ENCODE measurements at regions not wholly inside any gene's neighbourhood (a gene's known extent, or its start where the extent isn't known, plus 50 kb on each side); places are given as distances from the start of the nearest gene placed in this dataset.
A peak's percentile ranks its signal among the peaks of the same experiment; 100 is the strongest.

DNA sequence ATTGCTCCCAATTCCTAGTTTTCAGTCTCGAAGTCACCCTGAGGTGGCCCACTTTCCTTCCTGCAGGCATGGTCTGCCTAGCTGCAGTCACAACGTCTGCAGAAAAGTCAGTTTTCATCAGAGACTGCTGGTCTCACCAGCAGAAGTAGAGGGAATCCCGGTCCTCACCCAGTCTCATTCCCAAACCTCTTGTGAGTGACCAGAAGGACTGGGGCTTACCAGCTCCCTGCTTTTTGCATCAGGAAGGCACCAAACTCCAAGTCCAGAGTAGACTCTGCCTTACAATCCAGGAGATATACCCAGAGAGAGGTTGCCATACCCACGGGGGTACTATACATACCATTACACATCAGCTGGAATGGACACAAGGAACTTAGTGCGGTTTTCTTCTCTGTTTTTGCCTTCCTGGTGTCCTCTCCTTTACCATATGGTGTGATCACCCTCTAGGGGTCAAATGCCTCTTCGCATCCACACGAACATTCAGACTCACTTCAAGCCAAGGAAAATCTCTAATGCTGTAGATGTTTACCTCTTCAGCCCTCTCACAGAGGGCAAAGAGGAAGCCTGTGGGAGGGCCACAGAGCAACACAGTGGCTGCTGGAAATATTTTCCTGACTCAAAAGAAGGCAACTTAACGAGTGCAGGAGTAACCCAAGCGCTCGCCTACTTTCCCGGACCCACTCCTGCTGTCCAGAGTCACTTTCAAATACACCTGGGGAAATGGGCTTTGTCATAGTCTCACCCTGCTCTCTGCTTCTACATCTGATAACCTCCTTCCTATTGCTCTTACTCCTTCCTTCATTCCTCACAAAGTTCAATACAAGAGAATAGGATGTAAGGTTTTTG is 220.9 kb downstream of the C7orf25 start:
- Histone ChIP-seq H3K4me1 (ENCODE audit: control insufficient read depth, insufficient read depth, low read length) (no peaks in the 10 kb centered on the region), H3K27ac (ENCODE audit: low read length) (no peak overlapping the region), H3K36me3 (ENCODE audit: control insufficient read depth, insufficient read depth, low read length) (no peaks in the 10 kb centered on the region), H3K9me3 (ENCODE audit: control insufficient read depth, insufficient read depth, low read depth, low read length) (no peaks in the 10 kb centered on the region), H3K27me3 (ENCODE audit: control insufficient read depth, insufficient read depth, low read length) (no peaks in the 10 kb centered on the region), H3K4me3 (ENCODE audit: low read depth in 2 of 2, low read length in 2 of 2) (no peak overlapping the region)
- in situ Hi-C loops (cut with HindIII; ENCODE audit: low pct_unique_long_range_greater_than_20kb, low sequenced_read_pairs), result no loop called here
- CTCF ChIA-PET, result interaction anchor here (1.1 kb wide), 1 partner anchor 750 kb away, joined by 3 read pairs; no protein-coding TSS in a partner anchor
- TF ChIP-seq, protein P1, sequence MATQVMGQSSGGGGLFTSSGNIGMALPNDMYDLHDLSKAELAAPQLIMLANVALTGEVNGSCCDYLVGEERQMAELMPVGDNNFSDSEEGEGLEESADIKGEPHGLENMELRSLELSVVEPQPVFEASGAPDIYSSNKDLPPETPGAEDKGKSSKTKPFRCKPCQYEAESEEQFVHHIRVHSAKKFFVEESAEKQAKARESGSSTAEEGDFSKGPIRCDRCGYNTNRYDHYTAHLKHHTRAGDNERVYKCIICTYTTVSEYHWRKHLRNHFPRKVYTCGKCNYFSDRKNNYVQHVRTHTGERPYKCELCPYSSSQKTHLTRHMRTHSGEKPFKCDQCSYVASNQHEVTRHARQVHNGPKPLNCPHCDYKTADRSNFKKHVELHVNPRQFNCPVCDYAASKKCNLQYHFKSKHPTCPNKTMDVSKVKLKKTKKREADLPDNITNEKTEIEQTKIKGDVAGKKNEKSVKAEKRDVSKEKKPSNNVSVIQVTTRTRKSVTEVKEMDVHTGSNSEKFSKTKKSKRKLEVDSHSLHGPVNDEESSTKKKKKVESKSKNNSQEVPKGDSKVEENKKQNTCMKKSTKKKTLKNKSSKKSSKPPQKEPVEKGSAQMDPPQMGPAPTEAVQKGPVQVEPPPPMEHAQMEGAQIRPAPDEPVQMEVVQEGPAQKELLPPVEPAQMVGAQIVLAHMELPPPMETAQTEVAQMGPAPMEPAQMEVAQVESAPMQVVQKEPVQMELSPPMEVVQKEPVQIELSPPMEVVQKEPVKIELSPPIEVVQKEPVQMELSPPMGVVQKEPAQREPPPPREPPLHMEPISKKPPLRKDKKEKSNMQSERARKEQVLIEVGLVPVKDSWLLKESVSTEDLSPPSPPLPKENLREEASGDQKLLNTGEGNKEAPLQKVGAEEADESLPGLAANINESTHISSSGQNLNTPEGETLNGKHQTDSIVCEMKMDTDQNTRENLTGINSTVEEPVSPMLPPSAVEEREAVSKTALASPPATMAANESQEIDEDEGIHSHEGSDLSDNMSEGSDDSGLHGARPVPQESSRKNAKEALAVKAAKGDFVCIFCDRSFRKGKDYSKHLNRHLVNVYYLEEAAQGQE (IDR thresholded peaks at IDR 0.05; ENCODE audit: insufficient read depth in 1 of 2, low read depth in 2 of 2, low read length in 1 of 2), result no peak
- TF ChIP-seq, protein P2, sequence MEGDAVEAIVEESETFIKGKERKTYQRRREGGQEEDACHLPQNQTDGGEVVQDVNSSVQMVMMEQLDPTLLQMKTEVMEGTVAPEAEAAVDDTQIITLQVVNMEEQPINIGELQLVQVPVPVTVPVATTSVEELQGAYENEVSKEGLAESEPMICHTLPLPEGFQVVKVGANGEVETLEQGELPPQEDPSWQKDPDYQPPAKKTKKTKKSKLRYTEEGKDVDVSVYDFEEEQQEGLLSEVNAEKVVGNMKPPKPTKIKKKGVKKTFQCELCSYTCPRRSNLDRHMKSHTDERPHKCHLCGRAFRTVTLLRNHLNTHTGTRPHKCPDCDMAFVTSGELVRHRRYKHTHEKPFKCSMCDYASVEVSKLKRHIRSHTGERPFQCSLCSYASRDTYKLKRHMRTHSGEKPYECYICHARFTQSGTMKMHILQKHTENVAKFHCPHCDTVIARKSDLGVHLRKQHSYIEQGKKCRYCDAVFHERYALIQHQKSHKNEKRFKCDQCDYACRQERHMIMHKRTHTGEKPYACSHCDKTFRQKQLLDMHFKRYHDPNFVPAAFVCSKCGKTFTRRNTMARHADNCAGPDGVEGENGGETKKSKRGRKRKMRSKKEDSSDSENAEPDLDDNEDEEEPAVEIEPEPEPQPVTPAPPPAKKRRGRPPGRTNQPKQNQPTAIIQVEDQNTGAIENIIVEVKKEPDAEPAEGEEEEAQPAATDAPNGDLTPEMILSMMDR (IDR thresholded peaks at IDR 0.05), result peak; percentile 69
- TF ChIP-seq SIN3A (IDR thresholded peaks at IDR 0.05; ENCODE audit: borderline replicate concordance, insufficient read depth, low read depth, low read length), result no peak
- POLR2A ChIA-PET, result no interaction called here
- intact Hi-C loops (cut with micrococcal nuclease; ENCODE audit: unreplicated experiment), result loop anchor here (1.0 to 10.0 kb wide), 2 partner anchors 716 to 749 kb away; no protein-coding TSS in a partner anchor
- ATAC-seq, result peak; percentile 86
- no peak for DNase-seq (ENCODE audit: low read depth, low spot score)
- no TSS peak for BruUV-seq (replicated peaks)

DNA sequence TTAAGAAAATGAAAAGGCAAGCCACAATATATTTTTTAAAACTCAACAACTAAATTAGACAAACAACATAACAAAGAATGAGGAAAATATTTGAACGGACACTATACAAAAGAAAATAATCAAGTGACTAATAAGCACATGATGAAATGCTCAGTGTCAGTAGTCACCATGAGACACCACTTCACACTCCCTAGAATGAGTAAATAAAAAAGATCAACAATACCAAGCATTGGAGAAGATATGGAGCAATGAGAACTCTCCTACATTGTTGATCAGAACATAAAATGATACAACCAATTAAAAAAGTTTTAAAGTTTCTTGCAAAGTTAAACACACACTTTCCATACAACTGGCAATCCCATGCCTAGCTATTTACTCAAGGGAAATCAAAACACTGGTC is 222.2 kb downstream of the C7orf25 start:
- ChIA-PET CTCF (interaction anchor here (0.6 kb wide), 1 partner anchor 712 kb away, joined by 4 read pairs; no protein-coding TSS in a partner anchor), POLR2A (no interaction called here)
- in situ Hi-C loops (cut with HindIII; ENCODE audit: low pct_unique_long_range_greater_than_20kb, low sequenced_read_pairs), result no loop called here
- no peak overlapping the region for H3K27ac ChIP-seq (ENCODE audit: low read length)
- intact Hi-C loops (cut with micrococcal nuclease; ENCODE audit: unreplicated experiment), result loop anchor here (10.0 kb wide), 1 partner anchor 715 kb away; no protein-coding TSS in a partner anchor
- TF ChIP-seq POLR2AphosphoS5 (IDR thresholded peaks at IDR 0.05; ENCODE audit: low read depth, low read length) (no peak), SIN3A (IDR thresholded peaks at IDR 0.05; ENCODE audit: borderline replicate concordance, insufficient read depth, low read depth, low read length) (no peak), TCF7L2 (IDR thresholded peaks at IDR 0.05; ENCODE audit: low read depth, low read length) (no peak)
- TF ChIP-seq, protein P2 (IDR thresholded peaks at IDR 0.05), result no peak
- TF ChIP-seq, protein P1 (IDR thresholded peaks at IDR 0.05; ENCODE audit: insufficient read depth in 1 of 2, low read depth in 2 of 2, low read length in 1 of 2), result no peak
- DNase-seq (ENCODE audit: low read depth, low spot score), result no peak
- H3K36me3 ChIP-seq (ENCODE audit: control insufficient read depth, insufficient read depth, low read length), result no peaks in the 10 kb centered on the region
- H3K4me1 ChIP-seq (ENCODE audit: control insufficient read depth, insufficient read depth, low read length), result no peaks in the 10 kb centered on the region
- ATAC-seq, result no peak
- H3K9me3 ChIP-seq (ENCODE audit: control insufficient read depth, insufficient read depth, low read depth, low read length), result no peaks in the 10 kb centered on the region
- H3K27me3 ChIP-seq (ENCODE audit: control insufficient read depth, insufficient read depth, low read length), result no peaks in the 10 kb centered on the region
- no TSS peak for BruUV-seq (replicated peaks)
- no peak overlapping the region for H3K4me3 ChIP-seq (ENCODE audit: low read depth in 2 of 2, low read length in 2 of 2)
